HEK293T (cell line): ENCODE measurements at regions not wholly inside any gene's neighbourhood (a gene's known extent, or its start where the extent isn't known, plus 50 kb on each side); places are given as distances from the start of the nearest gene placed in this dataset.

Source experiments
- CTCF ChIA-PET: fragments of 350-600 bp; formaldehyde crosslinking; extraction: SDS; loops from one replicate; lab custom pipeline; 2021; ENCODE audit warnings: antibody characterized with exemption, inconsistent platforms; lab: Yijun Ruan, JAX
- POLR2A ChIA-PET: fragments of 350-600 bp; formaldehyde crosslinking; extraction: SDS; loops from one replicate; lab custom pipeline; 2020; ENCODE audit warnings: antibody characterized with exemption, inconsistent platforms; lab: Yijun Ruan, JAX
- DNase-seq: peaks from one replicate; pipeline ENCODE4 v3.0.0; 2012; ENCODE audit warnings: mixed read lengths; ENCODE audit errors: extremely low spot score
- ARNT ChIP-seq: fragments of 450-650 bp; IDR thresholded peaks from 2 replicates; pipeline ENCODE4 v1.6.1; 2017; ENCODE audit warnings: mild to moderate bottlenecking
- BHLHE40 ChIP-seq: fragments of 450-650 bp; IDR thresholded peaks from 2 replicates; pipeline ENCODE4 v1.6.1; 2016; ENCODE audit warnings: mild to moderate bottlenecking, moderate library complexity, borderline replicate concordance
- CTBP1 ChIP-seq: fragments of 450-650 bp; IDR thresholded peaks from 2 replicates; pipeline ENCODE4 v1.6.1; 2016; ENCODE audit warnings: borderline replicate concordance
- ELF4 ChIP-seq: fragments of 450-650 bp; IDR thresholded peaks from 2 replicates; pipeline ENCODE4 v1.6.1; 2017; ENCODE audit warnings: antibody characterized with exemption
- FOXA1 ChIP-seq: fragments of 450-650 bp; IDR thresholded peaks from 2 replicates; pipeline ENCODE4 v1.6.1; 2016; ENCODE audit warnings: mild to moderate bottlenecking
- FOXK2 ChIP-seq: fragments of 450-650 bp; IDR thresholded peaks from 2 replicates; pipeline ENCODE4 v1.6.1; 2016; ENCODE audit warnings: mild to moderate bottlenecking
- FOXM1 ChIP-seq: fragments of 450-650 bp; IDR thresholded peaks from 2 replicates; pipeline ENCODE4 v1.6.1; 2017; ENCODE audit warnings: mild to moderate bottlenecking, borderline replicate concordance
- HDGF ChIP-seq: fragments of 450-650 bp; IDR thresholded peaks from 2 replicates; pipeline ENCODE4 v1.6.1; 2017; ENCODE audit warnings: antibody characterized with exemption, borderline replicate concordance
- L3MBTL2 ChIP-seq: fragments of 450-650 bp; conservative IDR thresholded peaks from 2 replicates; pipeline ENCODE4 v1.6.1; 2016; ENCODE audit warnings: mild to moderate bottlenecking
- LEF1 ChIP-seq: fragments of 450-650 bp; IDR thresholded peaks from 2 replicates; pipeline ENCODE4 v1.6.1; 2017; ENCODE audit warnings: mild to moderate bottlenecking, borderline replicate concordance
- NFRKB ChIP-seq: fragments of 450-650 bp; IDR thresholded peaks from 2 replicates; pipeline ENCODE4 v1.6.1; 2016; ENCODE audit warnings: mild to moderate bottlenecking, moderate library complexity
- SP1 ChIP-seq: fragments of 450-650 bp; IDR thresholded peaks from 2 replicates; pipeline ENCODE4 v1.6.1; 2017
- SUZ12 ChIP-seq: fragments of 450-650 bp; IDR thresholded peaks from 2 replicates; pipeline ENCODE4 v1.6.1; 2016; ENCODE audit warnings: mild to moderate bottlenecking
- TARDBP ChIP-seq: fragments of 450-650 bp; IDR thresholded peaks from 2 replicates; pipeline ENCODE4 v1.6.1; 2016
- ZNF384 ChIP-seq: fragments of 450-650 bp; IDR thresholded peaks from 2 replicates; pipeline ENCODE4 v1.6.1; 2016
- TF ChIP-seq, protein P1 (sequence below): fragments of 450-650 bp; IDR thresholded peaks from 2 replicates; pipeline ENCODE4 v1.6.1; 2016

- TF ChIP-seq LEF1 (no peak), SP1 (no peak), FOXK2 (no peak), BHLHE40 (no peak), TARDBP (no peak), L3MBTL2 (no peak), ZNF384 (no peak)
- POLR2A ChIA-PET: no interaction called here
- DNase-seq: no peak
- CTCF ChIA-PET: no interaction called here
These were observed 927.5 kb upstream of the VRK2 start for GRCh38 chr2:57119141-57119540.

GRCh38 chr2:57126410-57126809 is 920.2 kb upstream of the VRK2 start:
- POLR2A ChIA-PET: no interaction called here
- CTCF ChIA-PET: no interaction called here
- no peak for DNase-seq
- TF ChIP-seq FOXK2 (no peak), ZNF384 (no peak), ELF4 (no peak), CTBP1 (no peak), BHLHE40 (no peak), SUZ12 (no peak), NFRKB (no peak), TARDBP (no peak), FOXA1 (no peak), L3MBTL2 (no peak), LEF1 (no peak), SP1 (no peak), ARNT (no peak), FOXM1 (no peak), HDGF (no peak)
- TF ChIP-seq, protein P1, sequence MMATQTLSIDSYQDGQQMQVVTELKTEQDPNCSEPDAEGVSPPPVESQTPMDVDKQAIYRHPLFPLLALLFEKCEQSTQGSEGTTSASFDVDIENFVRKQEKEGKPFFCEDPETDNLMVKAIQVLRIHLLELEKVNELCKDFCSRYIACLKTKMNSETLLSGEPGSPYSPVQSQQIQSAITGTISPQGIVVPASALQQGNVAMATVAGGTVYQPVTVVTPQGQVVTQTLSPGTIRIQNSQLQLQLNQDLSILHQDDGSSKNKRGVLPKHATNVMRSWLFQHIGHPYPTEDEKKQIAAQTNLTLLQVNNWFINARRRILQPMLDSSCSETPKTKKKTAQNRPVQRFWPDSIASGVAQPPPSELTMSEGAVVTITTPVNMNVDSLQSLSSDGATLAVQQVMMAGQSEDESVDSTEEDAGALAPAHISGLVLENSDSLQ: no peak

GRCh38 chr2:57139179-57139578 is 907.4 kb upstream of the VRK2 start:
- TF ChIP-seq ARNT: no peak
- no peak for TF ChIP-seq LEF1
- TF ChIP-seq L3MBTL2: no peak
- no peak for TF ChIP-seq CTBP1
- no peak for TF ChIP-seq SP1
- TF ChIP-seq FOXK2: no peak
- TF ChIP-seq HDGF: no peak
- TF ChIP-seq ELF4: no peak
- no peak for TF ChIP-seq ZNF384
- TF ChIP-seq, protein P1: no peak
- ChIA-PET POLR2A (no interaction called here), CTCF (no interaction called here)
- DNase-seq: no peak

DNA sequence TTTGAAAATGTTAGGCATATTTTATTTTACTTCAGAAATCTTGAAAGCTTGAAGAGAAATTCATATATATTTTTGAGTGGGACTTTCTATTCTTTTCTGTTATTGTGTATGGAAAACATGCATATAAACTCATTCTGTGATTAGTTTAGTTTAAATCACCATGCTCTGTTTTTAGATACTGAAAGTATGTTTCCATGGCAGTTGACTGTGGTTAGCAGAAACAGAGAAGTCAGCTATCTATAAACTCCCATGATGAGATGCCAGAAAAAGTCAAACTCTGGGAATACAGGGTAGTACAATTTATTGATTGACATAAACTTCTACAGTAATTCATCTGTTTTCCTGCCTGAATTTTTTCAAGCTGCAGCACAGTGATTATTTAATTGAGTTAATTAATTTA is 905.3 kb upstream of the VRK2 start:
- POLR2A ChIA-PET: no interaction called here
- TF ChIP-seq NFRKB: no peak
- TF ChIP-seq CTBP1: no peak
- TF ChIP-seq, protein P1: no peak
- TF ChIP-seq FOXA1: no peak
- TF ChIP-seq SUZ12: no peak
- TF ChIP-seq TARDBP: no peak
- no peak for TF ChIP-seq ARNT
- no peak for TF ChIP-seq SP1
- no peak for TF ChIP-seq FOXK2
- TF ChIP-seq L3MBTL2: no peak
- TF ChIP-seq FOXM1: no peak
- CTCF ChIA-PET: no interaction called here
- no peak for DNase-seq

- DNase-seq: no peak
- ChIA-PET CTCF (interaction anchor here (0.6 kb wide), 1 partner anchor 26 kb away, joined by 3 read pairs; no protein-coding TSS in a partner anchor), POLR2A (no interaction called here)
- TF ChIP-seq, protein P1: no peak
- TF ChIP-seq TARDBP (no peak), FOXK2 (no peak), HDGF (no peak), BHLHE40 (no peak)
These were observed 899.7 kb upstream of the VRK2 start for GRCh38 chr2:57146951-57147350.

DNA sequence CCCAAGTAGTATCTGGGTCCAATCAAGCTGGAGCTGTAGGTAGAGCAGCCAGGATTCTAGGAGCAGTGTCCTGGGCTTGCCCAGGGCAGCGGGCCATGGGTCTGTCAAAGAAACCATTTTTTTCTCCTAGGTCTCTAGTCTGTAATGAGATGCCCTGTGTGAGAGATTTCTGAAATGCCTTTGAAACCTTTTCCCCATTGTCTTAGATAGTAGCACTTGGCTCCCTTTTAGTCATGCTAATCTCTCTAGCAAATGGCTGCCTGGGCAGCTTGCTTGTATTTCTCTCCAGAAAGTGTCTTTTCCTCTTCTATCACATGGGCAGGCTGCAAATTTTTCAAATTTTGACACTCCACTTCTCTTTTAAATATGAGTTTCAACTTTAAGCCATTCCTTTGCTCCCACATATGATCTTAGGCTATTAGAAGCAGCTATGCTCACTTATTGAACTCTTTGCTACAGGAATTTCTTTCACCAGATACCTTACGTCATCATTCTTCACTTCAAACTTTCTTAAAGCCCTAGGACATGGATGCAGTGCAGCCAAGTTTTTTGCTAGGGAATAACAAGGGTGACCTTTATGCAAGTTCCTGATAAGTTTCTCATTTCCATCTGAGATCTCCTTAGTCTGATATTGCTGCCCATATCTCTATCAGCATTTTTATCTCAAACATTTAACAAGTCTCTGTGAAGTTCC is 890.2 kb upstream of the VRK2 start:
- POLR2A ChIA-PET: no interaction called here
- TF ChIP-seq ELF4 (no peak), FOXA1 (no peak), FOXK2 (no peak), TARDBP (no peak), SUZ12 (no peak), BHLHE40 (no peak)
- TF ChIP-seq, protein P1: no peak
- CTCF ChIA-PET: no interaction called here

More for the DNA sequence above, 890.2 kb upstream of the VRK2 start:
- DNase-seq: no peak
